Naive thymus-derived CD8-positive, alpha-beta T cell (primary cell): ENCODE measurements at regions not wholly inside any gene's neighbourhood (a gene's known extent, or its start where the extent isn't known, plus 50 kb on each side); places are given as distances from the start of the nearest gene placed in this dataset.
A peak's percentile ranks its signal among the peaks of the same experiment; 100 is the strongest.

Experiments used
- ATAC-seq, 2 donors: fragments of 150-1000 bp; cut with Tn5 transposase in 1 of 2; sonication (Bioruptor Pico), chemical (Tn5 transposase) in 1 of 2; 1 replicate in 1 of 2; 2 replicates in 1 of 2; pipeline ENCODE4 v1.10.0; 2021; ENCODE audit warnings: mild to moderate bottlenecking in 2 of 2, moderate library complexity in 2 of 2
- POLR2A ChIA-PET: fragments of 350-600 bp; sonication (Branson Sonifier 250); formaldehyde crosslinking; loops from one replicate; lab custom pipeline; 2021; ENCODE audit warnings: antibody characterized with exemption; lab: Charles Lee
- DNase-seq, 10 donors: peaks; one replicate each; pipeline versions ENCODE4 v3.0.0 to v3.0.0-alpha.2; 2020 to 2022
- H3K27ac Mint-ChIP-seq, 10 donors: one replicate each; pipeline ENCODE4 v1.8.0; 2020 to 2022; ENCODE audit warnings: mild to moderate bottlenecking in 10 of 10, mixed read lengths in 10 of 10, moderate library complexity in 4 of 10, inconsistent platforms in 1 of 10
- H3K27me3 Mint-ChIP-seq, 5 donors: one replicate each; pipeline ENCODE4 v1.8.0; 2021 to 2022; ENCODE audit warnings: mixed read lengths in 5 of 5
- H3K36me3 Mint-ChIP-seq, 3 donors: one replicate each; pipeline ENCODE4 v1.8.0; 2020 to 2022; ENCODE audit warnings: mixed read lengths in 3 of 3, mild to moderate bottlenecking in 2 of 3, inconsistent platforms in 1 of 3
- H3K4me1 Mint-ChIP-seq, 4 donors: one replicate each; pipeline ENCODE4 v1.8.0; 2021 to 2022; ENCODE audit warnings: mixed read lengths in 4 of 4
- H3K4me3 Mint-ChIP-seq, 10 donors: one replicate each; pipeline ENCODE4 v1.8.0; 2020 to 2022; ENCODE audit warnings: mild to moderate bottlenecking in 10 of 10, mixed read lengths in 10 of 10, moderate library complexity in 6 of 10, inconsistent platforms in 1 of 10
- H3K9me3 Mint-ChIP-seq, 9 donors: one replicate each; pipeline ENCODE4 v1.8.0; 2020 to 2022; ENCODE audit warnings: mixed read lengths in 9 of 9, mild to moderate bottlenecking in 3 of 9, inconsistent platforms in 1 of 9, moderate library complexity in 1 of 9

DNA sequence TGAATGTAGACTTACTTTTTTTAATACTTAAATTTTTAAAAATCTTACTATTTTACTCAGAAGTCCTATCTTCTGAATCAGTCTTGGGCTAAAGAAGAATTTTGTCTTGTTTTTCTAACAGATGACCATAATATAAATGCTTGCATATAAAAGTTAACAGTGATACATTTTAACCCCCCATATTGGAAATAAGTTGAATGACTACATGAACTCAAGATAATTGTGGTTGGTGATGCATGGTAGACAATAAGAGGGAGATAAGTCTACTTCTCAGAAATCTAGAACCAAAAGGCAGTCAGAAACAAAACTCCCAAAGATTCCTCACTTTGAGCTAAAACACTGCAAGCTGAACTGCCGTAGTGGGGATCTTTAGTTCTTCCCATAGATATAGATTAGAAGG is 868.4 kb upstream of the SOX9 start:
- peaks cover 0 to 14% (median 3%) of the 10 kb centered on the region in 9 donors for H3K9me3 Mint-ChIP-seq
- no peaks in the 10 kb centered on the region for H3K36me3 Mint-ChIP-seq
- H3K4me1 Mint-ChIP-seq = no peaks in the 10 kb centered on the region
- H3K4me3 Mint-ChIP-seq = no peak overlapping the region
- ATAC-seq (no peak), DNase-seq (no peak)
- no peak overlapping the region for H3K27ac Mint-ChIP-seq
- POLR2A ChIA-PET = no interaction called here
- H3K27me3 Mint-ChIP-seq = no peaks in the 10 kb centered on the region

DNA sequence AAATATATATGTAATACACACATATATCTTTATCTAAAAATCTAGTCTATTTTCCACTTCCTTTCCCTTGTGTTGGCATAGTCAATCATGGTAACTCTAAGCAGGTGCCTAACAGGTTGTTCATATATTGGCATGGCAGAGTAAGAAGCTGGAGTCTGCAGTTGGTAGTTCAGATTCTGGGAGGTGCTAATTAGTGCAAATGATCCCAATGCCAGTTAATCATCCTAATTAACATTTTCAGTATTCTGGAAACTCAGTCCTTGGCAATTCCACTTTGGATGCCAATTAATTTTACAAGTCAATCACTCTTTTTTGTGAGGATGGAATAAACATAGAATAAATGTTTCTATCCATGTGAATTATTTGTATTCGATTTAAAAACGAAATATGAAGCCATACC is 863.7 kb upstream of the SOX9 start:
- Mint-ChIP-seq H3K27me3 (no peaks in the 10 kb centered on the region), H3K36me3 (no peaks in the 10 kb centered on the region), H3K27ac (no peak overlapping the region), H3K4me3 (no peak overlapping the region), H3K4me1 (no peaks in the 10 kb centered on the region), H3K9me3 (peaks cover 0 to 18% (median 0%) of the 10 kb centered on the region in 9 donors)
- POLR2A ChIA-PET = no interaction called here
- ATAC-seq = no peak
- no peak for DNase-seq

DNA sequence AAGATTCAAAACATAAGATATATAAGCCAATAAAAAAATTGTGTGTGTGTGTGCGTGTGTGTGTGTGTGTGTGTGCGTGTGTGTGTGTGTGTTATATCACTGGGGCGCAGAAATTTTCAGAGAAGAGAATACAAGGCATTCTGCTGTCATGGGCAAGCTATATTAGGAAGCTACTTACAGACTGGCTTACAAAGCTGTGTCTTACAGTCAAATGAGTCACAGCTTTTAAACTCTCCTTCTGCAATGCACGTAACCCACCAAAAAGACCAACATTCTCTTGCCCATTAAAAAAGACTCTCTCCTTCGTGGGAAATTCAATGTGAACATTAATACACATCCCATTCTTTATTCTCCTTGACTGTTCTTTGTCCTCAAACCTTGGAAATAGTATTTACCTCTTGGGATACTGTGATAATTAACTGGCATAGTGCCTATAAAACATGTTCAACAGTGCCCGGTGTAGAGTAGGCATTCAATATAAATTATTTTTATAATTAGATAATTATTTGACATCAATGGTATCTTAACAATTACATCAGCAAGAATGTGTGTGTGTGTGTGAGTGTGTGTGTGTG is 860.4 kb upstream of the SOX9 start:
- Mint-ChIP-seq H3K27me3 (no peaks in the 10 kb centered on the region), H3K9me3 (peaks cover 0 to 29% (median 9%) of the 10 kb centered on the region in 9 donors), H3K4me1 (no peaks in the 10 kb centered on the region), H3K27ac (no peak overlapping the region), H3K36me3 (peaks cover 0 to 10% (median 0%) of the 10 kb centered on the region in 3 donors), H3K4me3 (no peak overlapping the region)
- DNase-seq (no peak), ATAC-seq (no peak)
- POLR2A ChIA-PET = no interaction called here

DNA sequence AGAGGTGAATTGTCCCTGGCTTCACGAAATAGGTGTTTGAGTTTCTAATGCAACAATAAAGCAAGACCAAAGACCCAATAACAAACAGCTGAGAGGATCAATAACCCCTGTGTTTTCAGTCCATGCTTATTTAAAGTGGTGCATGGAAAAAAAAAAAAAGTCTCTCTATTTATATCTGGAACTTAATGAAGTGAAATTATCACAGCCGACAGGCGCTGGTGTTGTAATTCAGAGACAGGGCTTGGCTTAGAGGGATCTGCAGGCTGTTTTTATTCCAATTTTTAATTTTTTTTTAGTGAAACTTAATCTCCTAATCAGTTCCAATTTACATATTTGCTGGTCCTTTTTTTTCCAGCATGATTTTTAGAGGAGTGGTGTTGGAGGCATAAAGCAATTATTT is 858.2 kb upstream of the SOX9 start:
- DNase-seq (no peak), ATAC-seq (no peak)
- Mint-ChIP-seq H3K27me3 (no peaks in the 10 kb centered on the region), H3K9me3 (peaks cover 10 to 40% (median 26%) of the 10 kb centered on the region in 9 donors), H3K27ac (no peak overlapping the region), H3K4me1 (no peaks in the 10 kb centered on the region), H3K4me3 (no peak overlapping the region), H3K36me3 (peaks cover 0 to 31% (median 0%) of the 10 kb centered on the region in 3 donors)
- POLR2A ChIA-PET = no interaction called here

DNA sequence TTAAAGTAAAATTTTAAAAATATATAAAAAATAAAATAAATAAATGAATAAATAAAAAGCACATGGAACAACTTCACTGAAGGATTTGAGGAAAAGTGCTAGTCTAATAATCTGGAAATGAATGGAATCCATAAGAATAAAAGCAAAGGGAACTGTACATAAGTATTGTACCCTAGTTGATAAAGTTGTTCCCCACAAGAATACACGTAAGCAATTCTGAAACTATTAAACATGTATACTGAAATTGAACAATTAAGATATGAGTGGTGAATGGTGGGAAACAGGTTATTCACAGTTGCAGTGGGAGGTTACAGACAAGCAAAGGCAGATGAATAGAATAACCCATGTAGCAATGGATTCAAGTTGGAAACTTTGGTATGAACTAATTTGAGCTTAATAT is 853.2 kb upstream of the SOX9 start:
- Mint-ChIP-seq H3K4me3 (no peak overlapping the region), H3K27me3 (no peaks in the 10 kb centered on the region), H3K27ac (no peak overlapping the region), H3K4me1 (no peaks in the 10 kb centered on the region), H3K36me3 (peaks cover 0 to 38% (median 2%) of the 10 kb centered on the region in 3 donors), H3K9me3 (peaks cover 18 to 54% (median 33%) of the 10 kb centered on the region in 9 donors)
- no peak for ATAC-seq
- POLR2A ChIA-PET = no interaction called here
- DNase-seq = no peak

DNA sequence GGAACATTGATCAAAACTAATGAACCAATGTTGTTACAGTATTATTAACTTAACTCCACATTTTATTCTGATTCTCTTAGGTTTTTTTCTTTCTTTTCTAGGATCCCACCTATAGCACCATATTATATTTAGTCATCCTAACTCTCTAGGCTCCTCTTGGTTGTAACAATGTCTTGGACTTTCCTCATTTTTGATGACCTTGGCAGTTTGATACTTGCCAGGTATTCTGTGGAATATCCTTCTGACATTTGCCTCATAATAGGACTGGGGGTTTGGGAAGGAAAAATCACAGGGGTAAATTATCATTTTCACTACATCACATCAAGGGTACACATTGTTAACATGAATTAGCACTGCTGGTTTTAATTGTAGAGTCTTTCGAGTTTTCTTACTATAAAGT is 851.6 kb upstream of the SOX9 start:
- H3K36me3 Mint-ChIP-seq = peaks cover 0 to 31% (median 2%) of the 10 kb centered on the region in 3 donors
- DNase-seq = no peak
- H3K4me1 Mint-ChIP-seq = no peaks in the 10 kb centered on the region
- H3K27ac Mint-ChIP-seq = no peak overlapping the region
- no peak for ATAC-seq
- POLR2A ChIA-PET = no interaction called here
- no peak overlapping the region for H3K4me3 Mint-ChIP-seq
- peaks cover 18 to 54% (median 28%) of the 10 kb centered on the region in 9 donors for H3K9me3 Mint-ChIP-seq
- no peaks in the 10 kb centered on the region for H3K27me3 Mint-ChIP-seq

DNA sequence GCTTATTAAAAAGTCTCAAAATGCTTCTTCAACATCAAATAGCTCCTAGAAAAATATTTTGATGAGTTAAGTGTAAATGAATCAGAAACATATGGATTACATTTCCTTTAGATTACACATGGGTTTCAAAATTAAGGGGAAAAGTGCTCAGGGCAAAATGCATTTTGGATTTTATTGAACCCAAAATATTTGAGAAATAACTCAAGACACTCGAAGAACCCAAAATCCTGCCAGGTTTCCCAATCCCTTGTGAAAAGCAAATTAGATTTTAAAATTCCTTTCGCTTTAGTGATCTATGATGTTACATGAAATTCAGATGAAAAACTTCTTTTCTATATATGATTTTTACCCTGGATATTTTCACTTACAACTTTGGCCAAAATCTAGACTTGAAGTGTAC is 847.4 kb upstream of the SOX9 start:
- ATAC-seq = no peak
- no peak for DNase-seq
- H3K9me3 Mint-ChIP-seq = peaks cover 0 to 46% (median 7%) of the 10 kb centered on the region in 9 donors
- no peak overlapping the region for H3K27ac Mint-ChIP-seq
- no peaks in the 10 kb centered on the region for H3K27me3 Mint-ChIP-seq
- peaks cover 0 to 2% (median 0%) of the 10 kb centered on the region in 3 donors for H3K36me3 Mint-ChIP-seq
- no peak overlapping the region for H3K4me3 Mint-ChIP-seq
- POLR2A ChIA-PET = no interaction called here
- H3K4me1 Mint-ChIP-seq = no peaks in the 10 kb centered on the region

DNA sequence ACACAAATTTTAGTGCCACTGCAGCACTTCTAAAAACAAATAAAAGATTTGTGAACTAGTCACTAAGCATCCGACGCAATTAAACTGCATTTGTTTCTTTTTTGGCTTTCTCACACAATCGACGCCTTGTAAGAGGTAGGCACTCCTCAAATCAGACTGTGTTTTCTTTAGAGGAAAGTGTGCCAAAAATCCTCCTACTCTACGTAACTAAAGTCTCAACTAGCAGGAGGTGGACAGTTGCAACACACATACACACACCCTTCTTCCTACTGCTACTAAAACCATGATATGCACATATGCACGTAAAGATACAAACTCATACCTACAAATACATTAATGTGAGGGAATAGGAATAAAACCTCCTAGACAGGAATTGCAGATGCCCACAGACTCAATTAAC is 844.7 kb upstream of the SOX9 start:
- no peak for ATAC-seq
- Mint-ChIP-seq H3K4me3 (no peak overlapping the region), H3K27ac (no peak overlapping the region), H3K36me3 (no peaks in the 10 kb centered on the region), H3K4me1 (no peaks in the 10 kb centered on the region), H3K27me3 (no peaks in the 10 kb centered on the region), H3K9me3 (peaks cover 0 to 23% (median 3%) of the 10 kb centered on the region in 9 donors)
- DNase-seq = no peak
- POLR2A ChIA-PET = no interaction called here

DNA sequence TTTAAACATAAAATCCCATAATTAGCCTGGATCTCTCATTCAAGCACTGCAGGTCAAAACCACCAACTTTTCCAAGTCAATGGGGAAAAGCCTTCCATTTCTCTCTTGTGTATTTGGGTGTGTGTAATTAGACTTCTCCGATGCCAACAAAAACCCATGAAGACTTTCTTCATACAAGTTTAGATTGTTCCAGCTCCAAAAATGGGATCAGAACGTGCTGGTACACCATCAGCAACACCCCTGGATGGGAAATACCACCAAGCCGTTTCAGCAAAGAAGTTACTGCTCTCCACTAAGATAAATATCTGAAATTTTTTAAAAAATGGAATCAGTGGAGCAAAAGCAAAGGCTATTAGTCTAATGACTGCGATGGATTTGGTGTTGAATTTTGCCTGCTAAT is 837.3 kb upstream of the SOX9 start:
- H3K36me3 Mint-ChIP-seq = peaks cover 0 to 2% (median 1%) of the 10 kb centered on the region in 3 donors
- no peak for DNase-seq
- H3K4me1 Mint-ChIP-seq = peaks cover 0 to 3% (median 0%) of the 10 kb centered on the region in 4 donors
- H3K4me3 Mint-ChIP-seq = no peak overlapping the region
- H3K9me3 Mint-ChIP-seq = peaks cover 0 to 16% (median 3%) of the 10 kb centered on the region in 9 donors
- peaks cover 0 to 5% (median 0%) of the 10 kb centered on the region in 5 donors for H3K27me3 Mint-ChIP-seq
- ATAC-seq = no peak
- H3K27ac Mint-ChIP-seq = no peak overlapping the region
- POLR2A ChIA-PET = no interaction called here

DNA sequence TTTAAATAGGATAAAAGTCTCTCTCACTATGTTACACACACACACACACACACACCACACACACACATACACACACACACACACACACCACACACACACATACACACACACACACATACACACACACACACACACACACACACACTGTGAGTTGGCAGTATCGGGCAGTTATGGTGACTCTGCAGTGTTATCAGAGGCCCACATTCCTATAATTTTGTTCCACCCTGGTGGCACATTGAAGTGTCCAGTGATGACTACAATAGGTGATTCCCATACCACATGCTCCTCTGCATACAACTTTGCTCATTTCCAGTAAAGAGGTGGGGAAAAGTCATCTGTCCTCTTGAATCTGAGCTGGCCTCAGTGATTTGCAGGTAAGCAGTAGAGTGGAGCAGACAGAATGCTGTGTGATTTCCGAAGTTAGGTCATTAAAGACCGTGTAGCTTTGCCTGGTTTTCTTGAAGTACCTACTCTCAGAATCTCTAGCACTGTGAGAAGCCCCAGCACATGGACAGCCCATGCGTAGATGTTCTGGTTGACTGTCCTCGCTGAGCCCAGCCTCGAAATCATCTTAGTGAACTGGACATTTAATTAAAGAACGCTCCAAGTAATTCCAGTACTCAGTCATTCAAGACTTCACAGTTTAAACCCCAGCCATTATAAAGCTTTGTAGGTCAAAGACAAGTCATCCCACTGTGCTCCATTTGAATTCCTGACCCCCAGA is 836.6 kb upstream of the SOX9 start:
- no peak overlapping the region for H3K27ac Mint-ChIP-seq
- peaks cover 0 to 3% (median 0%) of the 10 kb centered on the region in 4 donors for H3K4me1 Mint-ChIP-seq
- no peak overlapping the region for H3K4me3 Mint-ChIP-seq
- ATAC-seq = no peak
- peaks cover 0 to 20% (median 6%) of the 10 kb centered on the region in 9 donors for H3K9me3 Mint-ChIP-seq
- peaks cover 0 to 2% (median 1%) of the 10 kb centered on the region in 3 donors for H3K36me3 Mint-ChIP-seq
- DNase-seq = no peak
- POLR2A ChIA-PET = no interaction called here
- peaks cover 0 to 5% (median 0%) of the 10 kb centered on the region in 5 donors for H3K27me3 Mint-ChIP-seq

DNA sequence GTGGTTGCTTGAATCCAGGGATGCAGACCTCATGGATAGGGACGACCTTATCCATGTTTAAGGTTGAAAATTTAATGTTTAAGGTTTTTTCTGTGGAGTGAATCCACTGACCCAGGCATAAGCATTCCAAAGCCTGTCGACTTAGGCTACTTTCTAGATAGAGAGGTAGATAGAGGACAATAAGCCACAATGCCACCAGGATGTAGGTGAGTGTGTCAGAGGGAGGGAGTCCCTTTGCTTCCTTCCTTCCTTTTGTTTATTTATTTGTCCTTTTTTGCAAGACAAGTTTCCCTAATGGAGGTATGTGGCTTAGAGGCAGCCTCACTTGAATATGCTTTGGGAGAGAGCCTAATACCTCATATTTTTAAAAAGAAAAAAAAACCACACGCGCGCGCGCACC is 834.2 kb upstream of the SOX9 start:
- POLR2A ChIA-PET = no interaction called here
- Mint-ChIP-seq H3K9me3 (peaks cover 0 to 21% (median 7%) of the 10 kb centered on the region in 9 donors), H3K27ac (no peak overlapping the region), H3K4me1 (peaks cover 0 to 3% (median 0%) of the 10 kb centered on the region in 4 donors), H3K4me3 (no peak overlapping the region), H3K27me3 (peaks cover 0 to 5% (median 0%) of the 10 kb centered on the region in 5 donors), H3K36me3 (peaks cover 0 to 2% (median 1%) of the 10 kb centered on the region in 3 donors)
- DNase-seq (no peak), ATAC-seq (no peak)

DNA sequence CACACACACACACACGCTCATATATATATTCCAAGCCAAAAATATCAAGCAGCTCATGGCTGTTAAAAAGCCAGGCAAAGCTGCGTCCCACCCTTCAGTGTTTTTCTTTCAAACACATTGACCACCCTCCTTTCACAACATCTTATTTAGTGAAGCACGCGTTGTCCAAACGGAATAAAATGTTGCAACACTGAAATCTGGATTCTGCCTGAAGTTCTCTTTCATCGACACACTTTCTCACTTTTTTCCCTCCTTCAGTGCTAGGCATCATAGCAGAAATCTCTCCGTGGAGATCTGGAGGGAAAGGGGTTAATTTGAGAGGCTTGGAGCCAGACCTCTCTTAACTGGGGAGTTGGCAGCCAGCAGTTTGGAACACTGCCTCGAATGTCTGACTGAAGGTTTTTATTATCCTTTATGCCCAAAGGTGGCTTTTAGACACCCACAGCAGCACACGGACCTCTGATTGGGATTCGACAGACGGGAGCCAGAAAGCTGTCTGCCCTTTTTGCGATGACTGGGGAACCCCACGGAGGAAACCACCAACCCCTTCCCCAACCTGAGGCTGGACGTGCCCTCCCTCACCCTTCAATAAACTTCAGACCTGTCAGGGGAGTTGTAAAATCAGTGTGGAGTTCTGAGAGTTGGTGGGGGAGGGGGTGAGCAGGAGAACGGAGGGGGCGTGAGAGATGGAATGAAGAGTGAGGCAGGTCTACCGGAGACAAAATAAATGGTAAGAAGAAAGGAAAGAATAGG is 833.6 kb upstream of the SOX9 start:
- DNase-seq (no peak), ATAC-seq (no peak)
- peak overlapping the region in 1 of 10 donors; percentile 65 for H3K4me3 Mint-ChIP-seq
- H3K36me3 Mint-ChIP-seq = peaks cover 0 to 2% (median 0%) of the 10 kb centered on the region in 3 donors
- peaks cover 0 to 5% (median 0%) of the 10 kb centered on the region in 5 donors for H3K27me3 Mint-ChIP-seq
- H3K4me1 Mint-ChIP-seq = peaks cover 0 to 3% (median 0%) of the 10 kb centered on the region in 4 donors
- no peak overlapping the region for H3K27ac Mint-ChIP-seq
- H3K9me3 Mint-ChIP-seq = peaks cover 0 to 16% (median 5%) of the 10 kb centered on the region in 9 donors
- POLR2A ChIA-PET = no interaction called here

DNA sequence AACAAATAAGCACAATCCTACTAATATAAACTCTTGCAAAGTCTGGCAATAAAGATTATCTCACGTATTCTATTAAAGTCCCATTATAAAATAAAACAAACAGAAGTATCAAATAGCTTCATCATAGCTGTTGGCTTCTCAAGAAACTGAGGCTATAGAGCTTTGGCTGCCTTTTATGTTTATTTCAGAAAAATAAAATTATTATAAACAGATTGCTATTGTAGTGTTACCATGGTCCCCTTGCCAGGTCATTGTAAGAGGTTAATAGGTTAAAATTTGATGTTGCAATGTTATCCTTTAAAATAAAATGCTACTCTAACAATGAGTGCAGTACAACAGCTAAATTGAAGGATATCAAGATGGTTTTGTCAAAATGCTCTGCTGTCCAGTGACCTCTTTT is 828.8 kb upstream of the SOX9 start:
- Mint-ChIP-seq H3K36me3 (peaks cover 0 to 2% (median 0%) of the 10 kb centered on the region in 3 donors), H3K27ac (no peak overlapping the region), H3K9me3 (peaks cover 0 to 18% (median 6%) of the 10 kb centered on the region in 9 donors), H3K27me3 (peaks cover 0 to 5% (median 0%) of the 10 kb centered on the region in 5 donors), H3K4me1 (peaks cover 0 to 3% (median 0%) of the 10 kb centered on the region in 4 donors), H3K4me3 (no peak overlapping the region)
- POLR2A ChIA-PET = no interaction called here
- DNase-seq = no peak
- no peak for ATAC-seq
